Large intestine (tissue), 3 donors: ENCODE measurements at regions not wholly inside any gene's neighbourhood (a gene's known extent, or its start where the extent isn't known, plus 50 kb on each side); places are given as distances from the start of the nearest gene placed in this dataset.
"Not testable (repeated sequence)": the region's sequence is repeated elsewhere in the genome, so short reads cannot be mapped to it uniquely, and the experiment has no call there.

Source experiments
- DNase-seq, 2 donors: peaks; one replicate each; pipeline versions ENCODE4 v3.0.0 to v3.0.0-alpha.2; 2013
- H3K27ac ChIP-seq: one replicate; pipeline ENCODE4 v1.5.1; 2013; ENCODE audit warnings: low read length
- H3K27me3 ChIP-seq: 2 replicates; pipeline ENCODE4 v1.6.1; 2013; ENCODE audit warnings: low read length; ENCODE audit not compliant: control insufficient read depth, insufficient read depth
- H3K36me3 ChIP-seq: 2 replicates; pipeline ENCODE4 v1.6.1; 2013; ENCODE audit warnings: low read length; ENCODE audit not compliant: control insufficient read depth, insufficient read depth
- H3K4me1 ChIP-seq: one replicate; pipeline ENCODE4 v1.6.1; 2013; ENCODE audit warnings: low read length; ENCODE audit not compliant: control insufficient read depth, insufficient read depth
- H3K4me3 ChIP-seq: one replicate; pipeline ENCODE4 v1.5.1; 2013; ENCODE audit warnings: low read length
- H3K9me3 ChIP-seq: one replicate; pipeline ENCODE4 v1.6.1; 2013; ENCODE audit warnings: mild to moderate bottlenecking, low read depth, low read length, moderate library complexity; ENCODE audit not compliant: control insufficient read depth
- WGBS: methylation state at CpG from one replicate; pipeline ENCODE4 v1.1.5; 2013; ENCODE audit warnings: low lambda C conversion rate; ENCODE audit not compliant: insufficient coverage; 5-methylcytosine and 5-hydroxymethylcytosine counted together

DNA sequence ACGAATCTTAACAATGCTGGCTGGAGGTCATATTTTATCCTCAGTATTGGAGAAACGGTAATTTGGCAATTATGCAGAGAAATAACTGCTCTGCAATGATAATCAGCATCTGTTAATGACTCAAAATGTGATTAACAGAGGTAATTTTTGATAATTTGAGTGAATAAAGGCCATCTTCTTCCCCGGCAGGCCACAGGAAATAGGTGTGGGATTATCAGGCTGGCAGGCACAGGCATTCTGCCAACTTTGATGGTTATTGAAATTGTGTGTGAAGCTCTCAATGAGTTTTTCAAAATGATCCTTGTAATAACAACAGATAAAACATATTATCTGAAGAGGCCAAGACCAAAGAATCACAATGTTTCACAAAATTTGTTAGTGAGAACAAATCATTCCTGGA, 309.0 kb downstream of the PTGER3 start:
- DNase-seq = no peak
- no peak overlapping the region for H3K27ac ChIP-seq
- H3K9me3 ChIP-seq = peaks cover 4% of the 10 kb centered on the region
- H3K4me3 ChIP-seq = no peak overlapping the region
- WGBS = 83% methylated on average over 1 of the region's 3 CpGs
- H3K4me1 ChIP-seq = no peaks in the 10 kb centered on the region
- no peaks in the 10 kb centered on the region for H3K36me3 ChIP-seq
- H3K27me3 ChIP-seq = no peaks in the 10 kb centered on the region

DNA sequence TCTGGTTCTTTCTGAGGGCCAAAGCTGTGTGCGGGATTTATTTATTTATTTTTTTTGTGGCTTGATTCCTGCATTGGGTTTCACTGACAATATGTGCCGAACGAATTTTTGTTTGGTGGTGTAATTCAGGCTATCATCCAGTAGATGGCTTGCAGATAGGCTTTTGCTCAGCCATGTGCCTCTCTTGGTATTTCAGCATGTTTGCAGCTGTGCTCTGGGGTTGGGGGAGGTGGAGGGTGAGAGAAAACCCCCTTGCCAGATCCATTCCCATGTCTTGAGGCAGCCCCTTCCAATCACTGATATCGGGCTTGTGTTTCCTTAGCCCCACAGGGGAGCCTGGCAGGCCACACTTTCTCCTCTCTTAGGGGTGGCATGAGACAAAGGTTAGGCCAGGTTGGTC, 302.4 kb downstream of the PTGER3 start:
- no peak overlapping the region for H3K4me3 ChIP-seq
- no peaks in the 10 kb centered on the region for H3K27me3 ChIP-seq
- no peaks in the 10 kb centered on the region for H3K36me3 ChIP-seq
- no peak overlapping the region for H3K27ac ChIP-seq
- no peak for DNase-seq
- peaks cover 6% of the 10 kb centered on the region for H3K9me3 ChIP-seq
- H3K4me1 ChIP-seq = no peaks in the 10 kb centered on the region
- 80% methylated on average over 2 of the region's 4 CpGs for WGBS

DNA sequence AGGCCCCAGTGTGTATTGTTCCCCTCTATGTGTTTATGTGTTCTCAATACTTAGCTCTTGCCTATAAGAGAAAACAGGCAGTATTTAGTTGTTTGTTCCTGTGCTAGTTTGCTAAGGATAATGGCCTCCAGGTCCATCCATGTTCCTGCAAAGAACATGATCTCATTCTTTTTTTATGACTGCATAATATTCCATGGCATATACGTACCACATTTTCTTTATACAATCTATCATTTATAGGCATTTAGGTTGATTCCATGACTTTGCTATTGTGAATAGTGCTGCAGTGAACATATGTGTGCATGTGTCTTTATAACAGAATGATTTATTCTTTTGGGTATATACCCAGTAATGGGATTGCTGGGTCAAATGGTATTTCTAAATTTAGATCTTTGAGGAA, 301.6 kb downstream of the PTGER3 start:
- H3K4me1 ChIP-seq, DNase-seq, H3K36me3 ChIP-seq, H3K9me3 ChIP-seq, H3K27ac ChIP-seq, H3K4me3 ChIP-seq, H3K27me3 ChIP-seq: not testable (repeated sequence)
- WGBS = 100% methylated on average over 1 of the region's 1 CpG

DNA sequence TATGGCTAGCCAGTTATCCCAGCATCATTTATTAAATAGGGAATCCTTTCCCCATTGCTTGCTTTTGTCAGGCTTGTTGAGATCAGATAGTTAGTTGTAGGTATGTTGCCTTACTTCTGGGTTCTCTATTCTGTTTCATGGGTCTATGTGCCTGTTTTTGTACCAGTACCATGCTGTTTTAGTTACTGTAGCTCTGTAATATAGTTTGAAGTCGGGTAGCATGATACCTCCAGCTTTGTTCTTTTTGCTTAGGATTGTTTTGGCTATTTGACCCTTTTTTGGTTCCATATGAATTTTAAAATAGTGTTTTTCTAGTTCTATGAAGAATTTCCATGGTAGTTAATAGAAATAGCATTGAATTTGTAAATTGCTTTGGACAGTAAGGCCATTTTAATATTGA, 300.5 kb downstream of the PTGER3 start:
- H3K4me1 ChIP-seq, H3K27ac ChIP-seq, DNase-seq, H3K36me3 ChIP-seq, H3K9me3 ChIP-seq, H3K4me3 ChIP-seq, H3K27me3 ChIP-seq: not testable (repeated sequence)
- WGBS = no CpG with 5 or more reads among the region's 1 CpG

DNA sequence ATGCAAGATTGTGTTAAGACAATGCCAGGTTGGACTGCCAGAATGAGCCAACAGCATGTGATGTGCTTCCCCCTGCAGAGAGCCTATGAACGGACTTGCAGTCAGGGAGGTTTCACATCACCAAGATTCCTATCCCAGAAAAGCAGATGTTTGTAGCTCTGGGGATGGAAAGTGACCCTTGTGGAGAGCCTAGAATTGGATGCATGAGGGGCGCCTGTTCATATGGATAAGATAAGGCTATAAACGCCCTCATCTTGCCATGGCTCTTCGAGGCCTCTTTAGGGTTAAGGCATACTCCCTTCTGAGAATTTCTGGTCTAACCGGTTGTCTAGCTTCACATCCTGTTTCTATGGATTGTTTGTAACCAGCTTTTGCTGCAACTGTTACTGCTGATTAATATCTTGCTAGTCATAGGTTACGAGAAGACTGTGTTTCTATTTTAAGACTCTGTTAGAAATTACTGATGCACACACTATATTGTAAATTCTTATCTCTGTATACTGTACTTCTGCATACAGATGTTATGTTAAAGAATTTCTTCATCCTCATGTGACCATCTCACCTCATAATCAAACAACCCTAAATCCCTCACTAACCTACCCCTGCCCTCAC, 295.8 kb downstream of the PTGER3 start:
- H3K4me1 ChIP-seq, H3K27me3 ChIP-seq, H3K9me3 ChIP-seq, DNase-seq, H3K27ac ChIP-seq, H3K36me3 ChIP-seq, H3K4me3 ChIP-seq: not testable (repeated sequence)
- no CpG with 5 or more reads among the region's 6 CpGs for WGBS

DNA sequence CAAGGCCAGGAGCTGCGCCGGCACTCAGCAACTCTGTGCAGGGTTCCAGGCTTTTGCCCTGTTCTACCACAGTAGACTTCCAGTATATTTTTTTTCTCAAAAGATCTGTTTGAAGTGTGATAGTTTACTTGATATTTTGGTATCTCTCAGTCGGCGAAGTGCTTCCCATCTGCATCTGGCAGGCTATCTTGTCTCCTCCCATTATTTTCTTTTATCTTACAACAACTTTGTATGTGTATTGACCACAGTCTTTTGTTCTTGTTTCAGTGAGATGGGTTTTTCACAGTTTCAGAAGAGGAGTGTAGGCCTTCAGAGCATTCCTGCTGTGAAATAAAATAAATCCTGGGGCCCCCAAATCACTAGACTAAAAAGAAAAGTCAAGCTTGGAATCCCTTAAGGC, 292.9 kb downstream of the PTGER3 start:
- no peak for DNase-seq
- Histone ChIP-seq H3K4me1 (no peaks in the 10 kb centered on the region), H3K27ac (no peak overlapping the region), H3K36me3 (no peaks in the 10 kb centered on the region), H3K9me3 (no peaks in the 10 kb centered on the region), H3K4me3 (no peak overlapping the region), H3K27me3 (no peaks in the 10 kb centered on the region)
- WGBS = no CpG with 5 or more reads among the region's 4 CpGs

DNA sequence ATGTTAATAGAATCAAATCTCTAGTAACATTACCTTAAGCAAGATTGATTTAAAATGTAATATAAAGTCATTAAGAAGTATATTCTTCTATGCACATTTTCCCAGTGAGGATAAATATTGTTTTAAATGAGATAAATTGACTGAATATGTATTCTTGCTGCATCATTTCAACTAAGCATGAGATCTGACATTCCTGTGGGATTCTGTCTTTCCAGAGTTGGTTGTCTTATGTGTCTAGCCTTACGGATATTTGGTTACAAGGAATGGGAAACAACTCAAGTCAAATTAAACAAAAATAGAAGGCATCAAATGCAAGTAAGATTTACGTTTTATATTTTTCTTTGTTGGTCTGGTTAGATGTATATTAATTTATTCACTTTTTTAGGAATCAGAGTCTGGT, 287.5 kb downstream of the PTGER3 start:
- no peak overlapping the region for H3K27ac ChIP-seq
- H3K9me3 ChIP-seq = no peaks in the 10 kb centered on the region
- DNase-seq = no peak
- 80% methylated on average over 2 of the region's 2 CpGs for WGBS
- H3K4me3 ChIP-seq = no peak overlapping the region
- H3K27me3 ChIP-seq = no peaks in the 10 kb centered on the region
- H3K36me3 ChIP-seq = no peaks in the 10 kb centered on the region
- no peaks in the 10 kb centered on the region for H3K4me1 ChIP-seq

DNA sequence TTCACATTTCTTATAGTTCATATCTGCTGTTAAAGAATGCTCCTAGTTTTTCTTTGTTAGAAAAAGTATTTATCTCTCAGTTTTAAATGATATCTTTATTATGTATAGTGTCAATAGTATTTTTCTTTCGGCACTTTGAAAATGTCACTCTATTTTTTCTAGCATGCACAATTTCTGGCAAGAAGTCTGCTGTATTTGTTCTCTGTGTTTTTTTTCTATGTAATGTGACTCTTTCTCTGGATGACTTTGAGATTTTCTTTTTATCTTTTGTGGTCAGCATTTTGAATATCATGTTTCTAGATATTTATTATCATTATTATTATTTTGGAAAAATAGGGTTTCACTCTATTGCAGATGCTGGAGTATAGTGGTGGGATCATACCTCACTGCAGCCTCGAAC, 285.2 kb downstream of the PTGER3 start:
- no peak for DNase-seq
- no peak overlapping the region for H3K27ac ChIP-seq
- H3K4me3 ChIP-seq = no peak overlapping the region
- WGBS = 83% methylated on average over 1 of the region's 2 CpGs
- H3K36me3 ChIP-seq = no peaks in the 10 kb centered on the region
- H3K4me1 ChIP-seq = no peaks in the 10 kb centered on the region
- no peaks in the 10 kb centered on the region for H3K27me3 ChIP-seq
- H3K9me3 ChIP-seq = no peaks in the 10 kb centered on the region

DNA sequence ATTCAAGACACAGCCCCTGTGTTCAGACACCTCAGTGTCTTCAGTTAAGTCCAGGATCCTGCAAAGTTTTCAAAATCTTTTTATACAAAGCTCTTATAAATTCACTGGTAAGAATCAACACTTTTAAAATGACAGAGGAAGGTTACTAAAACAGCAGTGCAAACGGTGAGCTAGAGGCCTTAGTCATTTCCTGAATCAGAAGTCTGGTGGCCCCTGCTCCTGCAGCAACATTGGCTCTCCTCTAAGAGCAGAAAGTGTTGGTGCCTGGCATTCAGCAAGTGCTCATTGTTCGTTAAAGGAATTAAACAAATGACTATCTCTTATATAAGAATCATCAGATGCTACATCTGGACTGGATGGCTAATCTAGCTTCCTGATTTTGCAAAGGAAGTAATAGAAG, 282.9 kb downstream of the PTGER3 start:
- H3K27me3 ChIP-seq = no peaks in the 10 kb centered on the region
- H3K27ac ChIP-seq = no peak overlapping the region
- no peaks in the 10 kb centered on the region for H3K4me1 ChIP-seq
- H3K36me3 ChIP-seq = no peaks in the 10 kb centered on the region
- H3K4me3 ChIP-seq = no peak overlapping the region
- WGBS = 80% methylated on average over 1 of the region's 2 CpGs
- no peaks in the 10 kb centered on the region for H3K9me3 ChIP-seq
- DNase-seq = no peak

DNA sequence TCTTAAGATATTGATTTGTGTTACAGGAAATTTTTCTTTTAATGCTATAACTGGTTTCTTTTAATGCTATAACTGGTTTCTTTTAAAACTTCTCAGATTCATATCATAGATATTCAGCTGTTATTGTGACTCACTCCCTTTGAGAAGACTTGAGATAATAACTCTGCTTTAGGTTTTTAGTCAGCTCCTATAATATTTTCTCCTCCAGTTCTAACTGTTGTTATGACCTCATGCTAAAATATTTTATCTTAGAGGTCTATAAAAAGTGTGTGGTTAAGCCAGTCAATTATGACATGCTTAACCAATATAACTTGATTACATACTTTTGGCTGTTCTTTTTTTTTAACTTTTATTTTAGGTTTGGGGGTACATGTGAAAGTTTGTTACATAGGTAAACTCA, 280.2 kb downstream of the PTGER3 start:
- no peak overlapping the region for H3K27ac ChIP-seq
- no peaks in the 10 kb centered on the region for H3K9me3 ChIP-seq
- no peaks in the 10 kb centered on the region for H3K36me3 ChIP-seq
- H3K4me1 ChIP-seq = no peaks in the 10 kb centered on the region
- no peak overlapping the region for H3K4me3 ChIP-seq
- no peaks in the 10 kb centered on the region for H3K27me3 ChIP-seq
- no peak for DNase-seq

DNA sequence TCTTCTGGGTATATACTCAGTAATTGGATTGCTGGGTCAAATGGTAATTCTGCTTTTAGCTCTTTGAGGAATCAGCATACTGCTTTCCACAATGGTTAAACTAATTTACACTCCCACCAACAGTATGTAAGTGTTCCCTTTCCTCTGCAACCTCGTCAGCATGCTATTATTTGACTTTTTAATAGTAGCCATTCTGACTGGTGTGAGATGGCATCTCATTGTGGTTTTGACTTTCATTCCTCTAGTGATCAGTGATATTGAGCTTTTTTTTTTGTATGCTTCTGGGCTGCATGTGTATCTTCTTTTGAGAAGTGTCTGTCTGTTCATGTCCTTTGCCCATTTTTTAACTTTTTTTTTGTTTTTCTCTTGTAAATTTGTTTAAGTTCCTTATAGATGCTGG, 279.4 kb downstream of the PTGER3 start:
- Histone ChIP-seq H3K27ac (no peak overlapping the region), H3K27me3 (no peaks in the 10 kb centered on the region), H3K4me3 (no peak overlapping the region), H3K9me3 (no peaks in the 10 kb centered on the region), H3K4me1 (no peaks in the 10 kb centered on the region), H3K36me3 (no peaks in the 10 kb centered on the region)
- no CpG with 5 or more reads among the region's 1 CpG for WGBS
- no peak for DNase-seq
